SKM-1 treated with dmso at 0.1 percent for 144 hours (cell line): ENCODE measurements at regions not wholly inside any gene's neighbourhood (a gene's known extent, or its start where the extent isn't known, plus 50 kb on each side); places are given as distances from the start of the nearest gene placed in this dataset.

Experiments
- DNase-seq: peaks from one replicate; lab custom pipeline; 2025; ENCODE audit not compliant: unreplicated experiment; lab: John Stamatoyannopoulos, UW

- DNase-seq: no peak
Measured at GRCh38 chr10:118181021-118181420, 134.3 kb upstream of the RAB11FIP2 start.

GRCh38 chr10:118175148-118175547 is 128.4 kb upstream of the RAB11FIP2 start:
- DNase-seq: no peak

- DNase-seq: no peak
Measured at GRCh38 chr10:118173296-118173695, 126.6 kb upstream of the RAB11FIP2 start.

GRCh38 chr10:118171861-118172260 is 125.1 kb upstream of the RAB11FIP2 start:
- no peak for DNase-seq

- no peak for DNase-seq
Measured at GRCh38 chr10:118167056-118167700, 120.4 kb upstream of the RAB11FIP2 start.

- DNase-seq: no peak
Measured at GRCh38 chr10:118163217-118163616, 116.5 kb upstream of the RAB11FIP2 start.

- no peak for DNase-seq
Measured at GRCh38 chr10:118161461-118162246, 114.9 kb upstream of the RAB11FIP2 start.

- no peak for DNase-seq
Measured at GRCh38 chr10:118153287-118153686, 106.5 kb upstream of the RAB11FIP2 start.

GRCh38 chr10:118151461-118151860 is 104.7 kb upstream of the RAB11FIP2 start:
- DNase-seq: no peak

- no peak for DNase-seq
Measured at GRCh38 chr10:118148247-118148646, 101.5 kb upstream of the RAB11FIP2 start.

- DNase-seq: no peak
Measured at GRCh38 chr10:118145256-118145655, 98.5 kb upstream of the RAB11FIP2 start.

- DNase-seq: no peak
Measured at GRCh38 chr10:118141471-118141870, 94.7 kb upstream of the RAB11FIP2 start.

- DNase-seq: no peak
Measured at GRCh38 chr10:118139321-118139720, 92.6 kb upstream of the RAB11FIP2 start.

- DNase-seq: no peak
Measured at GRCh38 chr10:118128675-118129074, 81.9 kb upstream of the RAB11FIP2 start.

GRCh38 chr10:118118716-118119115 is 72.0 kb upstream of the RAB11FIP2 start:
- no peak for DNase-seq

- DNase-seq: no peak
Measured at GRCh38 chr10:118116715-118117449, 70.1 kb upstream of the RAB11FIP2 start.

GRCh38 chr10:118116362-118116714 is 69.6 kb upstream of the RAB11FIP2 start:
- DNase-seq: no peak

- DNase-seq: no peak
Measured at GRCh38 chr10:118115701-118116100, 69.0 kb upstream of the RAB11FIP2 start.

GRCh38 chr10:118114992-118115391 is 68.3 kb upstream of the RAB11FIP2 start:
- DNase-seq: no peak

GRCh38 chr10:118112543-118113125 is 65.9 kb upstream of the RAB11FIP2 start:
- no peak for DNase-seq

- DNase-seq: no peak
Measured at GRCh38 chr10:118110750-118111149, 64.0 kb upstream of the RAB11FIP2 start.
